Endodermal cell (in vitro differentiated cells): ENCODE measurements at regions not wholly inside any gene's neighbourhood (a gene's known extent, or its start where the extent isn't known, plus 50 kb on each side); places are given as distances from the start of the nearest gene placed in this dataset.

Source experiments
- DNase-seq: peaks from one replicate; pipeline ENCODE4 v3.0.0-alpha.2; 2017
- H3K27ac ChIP-seq: 2 replicates; pipeline ENCODE4 v1.5.1; 2013; ENCODE audit warnings: mild to moderate bottlenecking, low read depth, low read length, moderate library complexity
- H3K27me3 ChIP-seq: 2 replicates; pipeline ENCODE4 v1.6.1; 2013; ENCODE audit warnings: mild to moderate bottlenecking, low read length, moderate library complexity; ENCODE audit not compliant: insufficient read depth, control insufficient read depth, poor library complexity, severe bottlenecking
- H3K36me3 ChIP-seq: 2 replicates; pipeline ENCODE4 v1.7.0; 2013; ENCODE audit warnings: mild to moderate bottlenecking, low read length, moderate library complexity; ENCODE audit not compliant: control insufficient read depth, insufficient read depth
- H3K4me1 ChIP-seq: one replicate; pipeline ENCODE4 v1.7.0; 2013; ENCODE audit warnings: low read length; ENCODE audit not compliant: control insufficient read depth, insufficient read depth
- H3K4me3 ChIP-seq: 2 replicates; pipeline ENCODE4 v1.5.1; 2013; ENCODE audit warnings: mild to moderate bottlenecking, low read length, moderate library complexity
- H3K9ac ChIP-seq: 2 replicates; pipeline ENCODE4 v1.6.1; 2013; ENCODE audit warnings: mild to moderate bottlenecking, low read length, moderate library complexity; ENCODE audit not compliant: poor library complexity, severe bottlenecking; ENCODE audit errors: extremely low read depth
- H3K9me3 ChIP-seq: 2 replicates; pipeline ENCODE4 v1.6.1; 2013; ENCODE audit warnings: mild to moderate bottlenecking, low read length, moderate library complexity; ENCODE audit not compliant: control insufficient read depth
- H3K27ac Mint-ChIP-seq: 2 replicates; pipeline ENCODE4 v1.8.0; 2020; ENCODE audit warnings: mixed read lengths
- H3K27me3 Mint-ChIP-seq: 2 replicates; pipeline ENCODE4 v1.8.0; 2021; ENCODE audit warnings: mild to moderate bottlenecking, mixed read lengths; ENCODE audit not compliant: insufficient read depth
- H3K36me3 Mint-ChIP-seq: 2 replicates; pipeline ENCODE4 v1.8.0; 2020; ENCODE audit warnings: low read depth, mixed read lengths
- H3K4me1 Mint-ChIP-seq: 2 replicates; pipeline ENCODE4 v1.8.0; 2020; ENCODE audit warnings: mixed read lengths
- H3K4me3 Mint-ChIP-seq: 2 replicates; pipeline ENCODE4 v1.8.0; 2020; ENCODE audit warnings: mild to moderate bottlenecking, moderate library complexity, mixed read lengths
- H3K9me3 Mint-ChIP-seq: 2 replicates; pipeline ENCODE4 v1.8.0; 2020; ENCODE audit warnings: mild to moderate bottlenecking, mixed read lengths
- WGBS, 2 experiments: methylation state at CpG; one replicate each; pipeline versions ENCODE4 v1.1.5 to v1.1.7; 2013; ENCODE audit warnings: missing lambda C conversion rate in 2 of 2, mixed read lengths in 1 of 2; ENCODE audit not compliant: insufficient coverage in 1 of 2, insufficient read length in 1 of 2; 5-methylcytosine and 5-hydroxymethylcytosine counted together
- TF ChIP-seq, protein P1 (sequence below): fragments of 200-600 bp; sonication (generic); conservative IDR thresholded peaks from 2 replicates; pipeline ENCODE4 v1.5.0; 2021; ENCODE audit warnings: antibody characterized with exemption, mild to moderate bottlenecking

DNA sequence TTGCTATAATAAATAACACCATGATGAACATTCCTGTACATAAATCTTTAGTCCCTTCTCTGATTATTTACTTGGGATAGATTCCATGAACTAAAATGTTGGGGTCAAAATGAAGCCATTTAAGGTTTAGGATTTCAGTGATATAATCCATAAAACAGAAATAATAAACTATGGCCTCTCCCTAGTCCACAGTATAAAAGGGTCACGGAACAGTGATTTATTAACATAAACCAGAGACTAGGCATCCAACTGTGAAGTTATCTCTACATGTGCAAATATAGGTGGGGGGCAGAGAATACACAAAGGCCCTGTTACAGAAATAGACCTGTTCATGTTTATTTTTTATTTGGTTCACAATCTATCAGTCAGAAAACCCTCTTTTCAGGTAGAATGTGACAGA is 499.1 kb upstream of the SLIT2 start:
- no peak for DNase-seq
- H3K4me1 ChIP-seq: no peaks in the 10 kb centered on the region
- TF ChIP-seq, protein P1, sequence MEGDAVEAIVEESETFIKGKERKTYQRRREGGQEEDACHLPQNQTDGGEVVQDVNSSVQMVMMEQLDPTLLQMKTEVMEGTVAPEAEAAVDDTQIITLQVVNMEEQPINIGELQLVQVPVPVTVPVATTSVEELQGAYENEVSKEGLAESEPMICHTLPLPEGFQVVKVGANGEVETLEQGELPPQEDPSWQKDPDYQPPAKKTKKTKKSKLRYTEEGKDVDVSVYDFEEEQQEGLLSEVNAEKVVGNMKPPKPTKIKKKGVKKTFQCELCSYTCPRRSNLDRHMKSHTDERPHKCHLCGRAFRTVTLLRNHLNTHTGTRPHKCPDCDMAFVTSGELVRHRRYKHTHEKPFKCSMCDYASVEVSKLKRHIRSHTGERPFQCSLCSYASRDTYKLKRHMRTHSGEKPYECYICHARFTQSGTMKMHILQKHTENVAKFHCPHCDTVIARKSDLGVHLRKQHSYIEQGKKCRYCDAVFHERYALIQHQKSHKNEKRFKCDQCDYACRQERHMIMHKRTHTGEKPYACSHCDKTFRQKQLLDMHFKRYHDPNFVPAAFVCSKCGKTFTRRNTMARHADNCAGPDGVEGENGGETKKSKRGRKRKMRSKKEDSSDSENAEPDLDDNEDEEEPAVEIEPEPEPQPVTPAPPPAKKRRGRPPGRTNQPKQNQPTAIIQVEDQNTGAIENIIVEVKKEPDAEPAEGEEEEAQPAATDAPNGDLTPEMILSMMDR: no peak
- H3K36me3 ChIP-seq: no peaks in the 10 kb centered on the region
- H3K27ac Mint-ChIP-seq: no peak overlapping the region
- H3K4me3 ChIP-seq: no peak overlapping the region
- no peaks in the 10 kb centered on the region for H3K9me3 ChIP-seq
- no peak overlapping the region for H3K9ac ChIP-seq
- H3K9me3 Mint-ChIP-seq: no peaks in the 10 kb centered on the region
- no peak overlapping the region for H3K4me3 Mint-ChIP-seq
- no peaks in the 10 kb centered on the region for H3K36me3 Mint-ChIP-seq
- 100% methylated on average over 1 of the region's 1 CpG; no CpG with 5 or more reads in 1 of the 2 experiments for WGBS, 2 experiments
- no peak overlapping the region for H3K27ac ChIP-seq
- peaks cover 12% of the 10 kb centered on the region for H3K4me1 Mint-ChIP-seq
- H3K27me3 ChIP-seq: peaks cover 9% of the 10 kb centered on the region
- peaks cover 16% of the 10 kb centered on the region for H3K27me3 Mint-ChIP-seq

GRCh38 chr4:19748519-19749479 is 502.9 kb upstream of the SLIT2 start:
- TF ChIP-seq, protein P1: no peak
- no peaks in the 10 kb centered on the region for H3K36me3 ChIP-seq
- no peak for DNase-seq
- H3K27me3 ChIP-seq: no peaks in the 10 kb centered on the region
- Mint-ChIP-seq H3K36me3 (no peaks in the 10 kb centered on the region), H3K27me3 (peaks cover 2% of the 10 kb centered on the region), H3K9me3 (no peaks in the 10 kb centered on the region), H3K4me1 (peaks cover 10% of the 10 kb centered on the region), H3K27ac (no peak overlapping the region), H3K4me3 (no peak overlapping the region)
- WGBS, 2 experiments: 88 to 97% methylated on average over 1 to 3 of the region's 3 CpGs
- no peak overlapping the region for H3K4me3 ChIP-seq
- no peak overlapping the region for H3K27ac ChIP-seq
- H3K9ac ChIP-seq: no peak overlapping the region
- H3K9me3 ChIP-seq: no peaks in the 10 kb centered on the region
- H3K4me1 ChIP-seq: no peaks in the 10 kb centered on the region

GRCh38 chr4:19746377-19746776 is 505.3 kb upstream of the SLIT2 start:
- Histone ChIP-seq H3K9me3 (no peaks in the 10 kb centered on the region), H3K4me1 (no peaks in the 10 kb centered on the region), H3K27me3 (no peaks in the 10 kb centered on the region), H3K36me3 (no peaks in the 10 kb centered on the region), H3K4me3 (no peak overlapping the region), H3K9ac (no peak overlapping the region), H3K27ac (no peak overlapping the region)
- no peak overlapping the region for H3K27ac Mint-ChIP-seq
- no peaks in the 10 kb centered on the region for H3K27me3 Mint-ChIP-seq
- no peak for DNase-seq
- H3K4me1 Mint-ChIP-seq: no peaks in the 10 kb centered on the region
- H3K36me3 Mint-ChIP-seq: no peaks in the 10 kb centered on the region
- H3K4me3 Mint-ChIP-seq: no peak overlapping the region
- no peaks in the 10 kb centered on the region for H3K9me3 Mint-ChIP-seq
- WGBS, 2 experiments: 91 to 94% methylated on average over 1 to 2 of the region's 2 CpGs
- TF ChIP-seq, protein P1: no peak
